Naive thymus-derived CD4-positive, alpha-beta T cell (primary cell): ENCODE measurements at regions not wholly inside any gene's neighbourhood (a gene's known extent, or its start where the extent isn't known, plus 50 kb on each side); places are given as distances from the start of the nearest gene placed in this dataset.

Experiments
- ATAC-seq: fragments of 150-1000 bp; cut with Tn5 transposase; 2 replicates; pipeline ENCODE4 v1.10.0; 2021; ENCODE audit warnings: mild to moderate bottlenecking, moderate library complexity
- CTCF ChIA-PET: fragments of 350-600 bp; sonication (Branson Sonifier 250); formaldehyde crosslinking; loops from one replicate; lab custom pipeline; 2021; ENCODE audit warnings: antibody characterized with exemption; lab: Charles Lee
- POLR2A ChIA-PET: fragments of 350-600 bp; sonication (Branson Sonifier 250); formaldehyde crosslinking; loops from one replicate; lab custom pipeline; 2021; ENCODE audit warnings: antibody characterized with exemption, inconsistent platforms; lab: Charles Lee
- DNase-seq, 9 donors: peaks; one replicate each; pipeline versions ENCODE4 v3.0.0 to v3.0.0-alpha.2; 2020 to 2022; ENCODE audit warnings: mixed read lengths in 1 of 9
- H3K27ac ChIP-seq: one replicate; pipeline ENCODE4 v1.7.0; 2013; ENCODE audit warnings: mild to moderate bottlenecking, low read depth, low read length, moderate library complexity
- H3K27me3 ChIP-seq, 2 donors: one replicate each; pipeline ENCODE4 v1.7.0; 2013; ENCODE audit warnings: low read length in 2 of 2, mild to moderate bottlenecking in 2 of 2, moderate library complexity in 2 of 2; ENCODE audit not compliant: control insufficient read depth in 2 of 2, insufficient read depth in 2 of 2
- H3K36me3 ChIP-seq, 3 experiments: 1 replicate in 2 of 3; 2 replicates in 1 of 3; pipeline ENCODE4 v1.7.0; 2013; ENCODE audit warnings: low read length in 3 of 3, mild to moderate bottlenecking in 3 of 3, moderate library complexity in 1 of 3; ENCODE audit not compliant: insufficient read depth in 3 of 3, control insufficient read depth in 2 of 3
- H3K4me1 ChIP-seq, 2 donors: one replicate each; pipeline ENCODE4 v1.7.0; 2013; ENCODE audit warnings: low read length in 2 of 2, mild to moderate bottlenecking in 2 of 2, moderate library complexity in 1 of 2; ENCODE audit not compliant: control insufficient read depth in 2 of 2, insufficient read depth in 2 of 2
- H3K4me3 ChIP-seq: 2 replicates; pipeline ENCODE4 v1.7.0; 2013; ENCODE audit warnings: mild to moderate bottlenecking, low read length
- H3K9me3 ChIP-seq, 3 experiments: 1 replicate in 2 of 3; 2 replicates in 1 of 3; pipeline ENCODE4 v1.7.0; 2013; ENCODE audit warnings: low read length in 3 of 3; ENCODE audit not compliant: control insufficient read depth in 2 of 3
- H3K27ac Mint-ChIP-seq, 9 donors: one replicate each; pipeline ENCODE4 v1.8.0; 2020 to 2022; ENCODE audit warnings: mixed read lengths in 9 of 9, mild to moderate bottlenecking in 8 of 9, moderate library complexity in 5 of 9, inconsistent platforms in 2 of 9
- H3K27me3 Mint-ChIP-seq, 5 donors: one replicate each; pipeline ENCODE4 v1.8.0; 2021 to 2022; ENCODE audit warnings: mixed read lengths in 5 of 5, mild to moderate bottlenecking in 1 of 5
- H3K36me3 Mint-ChIP-seq, 5 donors: one replicate each; pipeline ENCODE4 v1.8.0; 2020 to 2022; ENCODE audit warnings: mixed read lengths in 5 of 5, mild to moderate bottlenecking in 3 of 5, inconsistent platforms in 1 of 5
- H3K4me1 Mint-ChIP-seq, 7 donors: one replicate each; pipeline ENCODE4 v1.8.0; 2020 to 2022; ENCODE audit warnings: mixed read lengths in 7 of 7, mild to moderate bottlenecking in 3 of 7, inconsistent platforms in 1 of 7
- H3K4me3 Mint-ChIP-seq, 10 donors: one replicate each; pipeline ENCODE4 v1.8.0; 2020 to 2022; ENCODE audit warnings: mild to moderate bottlenecking in 10 of 10, mixed read lengths in 10 of 10, moderate library complexity in 6 of 10, inconsistent platforms in 2 of 10
- H3K9me3 Mint-ChIP-seq, 11 donors: one replicate each; pipeline ENCODE4 v1.8.0; 2020 to 2022; ENCODE audit warnings: mixed read lengths in 11 of 11, mild to moderate bottlenecking in 4 of 11, inconsistent platforms in 1 of 11, moderate library complexity in 1 of 11
- intact Hi-C, 2 donors: fragments of 100-400 bp; cut with micrococcal nuclease; formaldehyde crosslinking; loops; one replicate each; pipeline ENCODE4 v1.15.1; 2023

DNA sequence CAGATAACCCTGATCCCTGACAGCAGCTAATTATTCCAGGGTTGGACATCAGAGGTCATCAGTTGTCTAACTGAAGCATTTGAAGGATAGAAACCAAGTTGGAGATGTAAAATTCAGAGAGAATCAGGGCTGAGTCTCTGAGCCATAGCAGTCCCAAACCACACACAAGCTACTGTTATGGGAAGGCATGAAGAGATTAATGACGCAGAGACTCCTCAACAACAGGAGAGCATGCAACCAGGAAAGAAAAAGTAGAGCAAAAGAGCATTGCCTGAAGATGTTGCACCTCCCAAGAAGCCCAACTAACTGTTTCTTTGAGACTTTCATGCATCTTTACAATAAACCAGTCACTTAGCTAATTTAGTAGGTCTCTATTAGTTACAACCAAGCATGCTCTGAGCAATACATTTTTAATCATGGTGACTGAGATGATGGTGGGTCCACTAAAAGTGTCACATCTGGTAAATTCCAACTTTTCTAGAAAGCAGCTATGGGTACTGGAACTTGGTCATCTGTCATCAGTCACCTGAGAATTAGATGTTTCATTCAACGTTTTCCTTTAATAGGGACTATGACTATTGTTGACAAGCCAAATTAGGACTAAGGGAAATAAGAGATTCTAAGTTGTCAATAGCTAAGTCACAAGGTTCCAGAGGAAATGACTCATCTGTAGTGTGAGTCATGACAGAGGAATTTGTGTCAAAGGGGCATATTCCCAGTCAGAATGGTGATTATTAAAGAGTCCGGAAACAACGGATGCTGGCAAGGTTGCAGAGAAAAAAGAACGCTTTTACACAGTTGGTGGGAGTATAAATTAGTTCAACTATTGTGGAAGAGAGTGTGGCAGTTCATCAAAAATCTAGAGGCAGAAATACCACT is 239.8 kb downstream of the CHD9NB start:
- Histone ChIP-seq H3K27ac (no peak overlapping the region), H3K4me1 (no peaks in the 10 kb centered on the region), H3K9me3 (no peaks in the 10 kb centered on the region), H3K36me3 (no peaks in the 10 kb centered on the region), H3K27me3 (no peaks in the 10 kb centered on the region), H3K4me3 (no peak overlapping the region)
- Mint-ChIP-seq H3K27me3 (peaks cover 0 to 5% (median 0%) of the 10 kb centered on the region in 5 donors), H3K4me3 (no peak overlapping the region), H3K27ac (no peak overlapping the region), H3K9me3 (peaks cover 0 to 21% (median 14%) of the 10 kb centered on the region in 11 donors), H3K36me3 (no peaks in the 10 kb centered on the region), H3K4me1 (no peaks in the 10 kb centered on the region)
- DNase-seq (no peak), ATAC-seq (no peak)
- ChIA-PET POLR2A (no interaction called here), CTCF (no interaction called here)
- intact Hi-C loops = no loop called here

GRCh38 chr16:52805559-52806168 is 247.0 kb downstream of the CHD9NB start:
- Histone ChIP-seq H3K27me3 (no peaks in the 10 kb centered on the region), H3K4me1 (no peaks in the 10 kb centered on the region), H3K9me3 (no peaks in the 10 kb centered on the region), H3K36me3 (no peaks in the 10 kb centered on the region), H3K27ac (no peak overlapping the region), H3K4me3 (no peak overlapping the region)
- ATAC-seq (no peak), DNase-seq (no peak)
- Mint-ChIP-seq H3K4me1 (no peaks in the 10 kb centered on the region), H3K36me3 (no peaks in the 10 kb centered on the region), H3K27me3 (peaks cover 0 to 4% (median 0%) of the 10 kb centered on the region in 5 donors), H3K9me3 (peaks cover 2 to 22% (median 6%) of the 10 kb centered on the region in 11 donors), H3K27ac (no peak overlapping the region), H3K4me3 (no peak overlapping the region)
- CTCF ChIA-PET = no interaction called here
- POLR2A ChIA-PET = no interaction called here
- intact Hi-C loops = no loop called here

GRCh38 chr16:52800432-52800831 is 252.3 kb downstream of the CHD9NB start:
- H3K27ac Mint-ChIP-seq = no peak overlapping the region
- Histone ChIP-seq H3K36me3 (no peaks in the 10 kb centered on the region), H3K4me1 (no peaks in the 10 kb centered on the region), H3K27ac (no peak overlapping the region), H3K4me3 (no peak overlapping the region), H3K27me3 (no peaks in the 10 kb centered on the region), H3K9me3 (no peaks in the 10 kb centered on the region)
- no peaks in the 10 kb centered on the region for H3K36me3 Mint-ChIP-seq
- peaks cover 0 to 5% (median 0%) of the 10 kb centered on the region in 5 donors for H3K27me3 Mint-ChIP-seq
- POLR2A ChIA-PET = no interaction called here
- peaks cover 0 to 16% (median 4%) of the 10 kb centered on the region in 11 donors for H3K9me3 Mint-ChIP-seq
- no peak for ATAC-seq
- CTCF ChIA-PET = no interaction called here
- DNase-seq = no peak
- no peak overlapping the region for H3K4me3 Mint-ChIP-seq
- intact Hi-C loops = no loop called here
- no peaks in the 10 kb centered on the region for H3K4me1 Mint-ChIP-seq

- POLR2A ChIA-PET = no interaction called here
- no peak overlapping the region for H3K4me3 ChIP-seq
- Mint-ChIP-seq H3K4me3 (no peak overlapping the region), H3K27me3 (peaks cover 0 to 5% (median 0%) of the 10 kb centered on the region in 5 donors), H3K27ac (no peak overlapping the region), H3K4me1 (no peaks in the 10 kb centered on the region), H3K9me3 (peaks cover 0 to 16% (median 4%) of the 10 kb centered on the region in 11 donors), H3K36me3 (no peaks in the 10 kb centered on the region)
- H3K27me3 ChIP-seq = no peaks in the 10 kb centered on the region
- no peak overlapping the region for H3K27ac ChIP-seq
- no peaks in the 10 kb centered on the region for H3K36me3 ChIP-seq
- intact Hi-C loops = no loop called here
- ATAC-seq = no peak
- no peak for DNase-seq
- CTCF ChIA-PET = no interaction called here
- H3K4me1 ChIP-seq = no peaks in the 10 kb centered on the region
- H3K9me3 ChIP-seq = no peaks in the 10 kb centered on the region
Measured at GRCh38 chr16:52799149-52799548, 252.2 kb upstream of the TOX3 start.

DNA sequence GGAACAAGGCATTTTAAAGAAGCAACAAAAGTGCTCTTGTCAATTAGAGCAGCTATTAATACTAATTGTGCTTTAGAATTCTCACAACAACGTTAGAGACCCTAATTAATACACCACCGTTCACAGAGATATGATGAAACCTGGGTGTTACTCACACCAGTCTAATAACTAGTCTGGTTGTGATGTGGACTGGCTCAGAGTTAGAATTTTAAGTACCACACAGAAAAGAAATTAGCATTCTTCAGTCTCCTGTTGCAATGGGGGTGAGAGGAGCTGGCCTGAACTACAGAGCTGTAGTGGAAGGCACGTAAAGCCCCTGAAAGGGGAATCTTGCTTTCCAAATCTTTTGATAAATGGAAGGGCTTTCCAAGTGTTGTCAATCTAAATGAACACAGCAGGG is 240.8 kb upstream of the TOX3 start:
- ChIA-PET CTCF (no interaction called here), POLR2A (no interaction called here)
- ATAC-seq (no peak), DNase-seq (no peak)
- no peak overlapping the region for H3K4me3 ChIP-seq
- Mint-ChIP-seq H3K9me3 (peaks cover 0 to 8% (median 2%) of the 10 kb centered on the region in 11 donors), H3K36me3 (no peaks in the 10 kb centered on the region), H3K27me3 (peaks cover 0 to 11% (median 0%) of the 10 kb centered on the region in 5 donors), H3K27ac (no peak overlapping the region), H3K4me1 (no peaks in the 10 kb centered on the region), H3K4me3 (no peak overlapping the region)
- H3K27me3 ChIP-seq = no peaks in the 10 kb centered on the region
- H3K4me1 ChIP-seq = no peaks in the 10 kb centered on the region
- H3K27ac ChIP-seq = no peak overlapping the region
- H3K36me3 ChIP-seq = no peaks in the 10 kb centered on the region
- intact Hi-C loops = no loop called here
- H3K9me3 ChIP-seq = no peaks in the 10 kb centered on the region

GRCh38 chr16:52786091-52786490 is 239.1 kb upstream of the TOX3 start:
- H3K9me3 Mint-ChIP-seq = peaks cover 0 to 13% (median under 1%) of the 10 kb centered on the region in 11 donors
- H3K4me3 Mint-ChIP-seq = no peak overlapping the region
- ATAC-seq (no peak), DNase-seq (no peak)
- Histone ChIP-seq H3K4me1 (no peaks in the 10 kb centered on the region), H3K27ac (no peak overlapping the region), H3K27me3 (no peaks in the 10 kb centered on the region), H3K9me3 (no peaks in the 10 kb centered on the region), H3K36me3 (no peaks in the 10 kb centered on the region), H3K4me3 (no peak overlapping the region)
- ChIA-PET CTCF (no interaction called here), POLR2A (no interaction called here)
- intact Hi-C loops = no loop called here
- no peaks in the 10 kb centered on the region for H3K4me1 Mint-ChIP-seq
- H3K36me3 Mint-ChIP-seq = peaks cover 0 to 3% (median 0%) of the 10 kb centered on the region in 5 donors
- no peak overlapping the region for H3K27ac Mint-ChIP-seq
- peaks cover 0 to 19% (median 5%) of the 10 kb centered on the region in 5 donors for H3K27me3 Mint-ChIP-seq
